Nephron progenitor cell (in vitro differentiated cells): ENCODE measurements at regions not wholly inside any gene's neighbourhood (a gene's known extent, or its start where the extent isn't known, plus 50 kb on each side); places are given as distances from the start of the nearest gene placed in this dataset.

Experiments used
- DNase-seq: peaks from one replicate; pipeline ENCODE4 v3.0.0; 2021
- H3K27ac Mint-ChIP-seq: 2 replicates; pipeline ENCODE4 v1.8.0; 2021; ENCODE audit warnings: mild to moderate bottlenecking, moderate library complexity, mixed read lengths
- H3K27me3 Mint-ChIP-seq: 2 replicates; pipeline ENCODE4 v1.8.0; 2021; ENCODE audit warnings: mild to moderate bottlenecking, low read depth, mixed read lengths; ENCODE audit not compliant: poor library complexity
- H3K36me3 Mint-ChIP-seq: 2 replicates; pipeline ENCODE4 v1.8.0; 2021; ENCODE audit warnings: low read depth, mixed read lengths
- H3K4me1 Mint-ChIP-seq: 2 replicates; pipeline ENCODE4 v1.8.0; 2021; ENCODE audit warnings: mixed read lengths
- H3K4me3 Mint-ChIP-seq: 2 replicates; pipeline ENCODE4 v1.8.0; 2021; ENCODE audit warnings: mild to moderate bottlenecking, moderate library complexity, mixed read lengths
- H3K9me3 Mint-ChIP-seq: 2 replicates; pipeline ENCODE4 v1.8.0; 2021; ENCODE audit warnings: mild to moderate bottlenecking, moderate library complexity, mixed read lengths
- TF ChIP-seq, protein P1 (sequence below): fragments of 200-600 bp; sonication (generic); IDR thresholded peaks from 2 replicates; pipeline ENCODE4 v1.5.0; 2021; ENCODE audit warnings: antibody characterized with exemption

DNA sequence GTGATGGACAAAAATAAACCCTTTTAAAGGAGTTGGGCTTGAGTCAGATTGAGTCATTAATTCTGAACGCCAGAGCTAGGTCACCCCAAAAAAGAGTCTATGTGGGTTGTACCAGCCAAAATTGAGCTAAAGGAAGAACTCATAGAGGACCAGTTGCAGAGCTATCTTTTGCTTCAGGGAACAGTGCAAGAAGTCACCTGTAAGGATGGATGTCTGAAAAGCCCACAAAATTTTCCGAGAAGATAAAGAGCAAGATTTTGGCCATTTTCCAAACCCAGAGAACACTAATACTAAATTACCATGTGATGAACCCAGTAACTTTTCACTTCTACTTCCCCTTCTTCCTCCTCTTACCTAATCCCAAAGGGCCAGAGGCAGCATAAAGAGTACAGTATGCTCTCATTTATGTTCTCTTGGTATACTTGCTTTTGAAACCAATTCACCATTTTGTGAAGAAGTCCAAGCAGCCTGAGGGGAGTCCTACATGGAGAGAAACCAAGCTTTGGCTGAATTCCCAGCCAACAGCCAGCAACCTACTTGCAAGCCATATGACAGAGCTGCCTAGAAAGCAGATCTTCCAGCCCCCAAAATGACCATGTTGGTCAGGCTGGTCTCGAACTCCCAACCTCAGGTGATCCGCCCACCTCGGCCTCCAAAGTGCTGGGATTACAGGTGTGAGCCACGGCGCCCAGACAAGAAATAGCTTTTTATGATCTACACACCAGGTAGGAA, 551.7 kb downstream of the SATB2 start:
- Mint-ChIP-seq H3K27ac (no peak overlapping the region), H3K36me3 (no peaks in the 10 kb centered on the region), H3K4me3 (no peak overlapping the region), H3K4me1 (no peaks in the 10 kb centered on the region), H3K9me3 (no peaks in the 10 kb centered on the region), H3K27me3 (no peaks in the 10 kb centered on the region)
- no peak for DNase-seq
- TF ChIP-seq, protein P1, sequence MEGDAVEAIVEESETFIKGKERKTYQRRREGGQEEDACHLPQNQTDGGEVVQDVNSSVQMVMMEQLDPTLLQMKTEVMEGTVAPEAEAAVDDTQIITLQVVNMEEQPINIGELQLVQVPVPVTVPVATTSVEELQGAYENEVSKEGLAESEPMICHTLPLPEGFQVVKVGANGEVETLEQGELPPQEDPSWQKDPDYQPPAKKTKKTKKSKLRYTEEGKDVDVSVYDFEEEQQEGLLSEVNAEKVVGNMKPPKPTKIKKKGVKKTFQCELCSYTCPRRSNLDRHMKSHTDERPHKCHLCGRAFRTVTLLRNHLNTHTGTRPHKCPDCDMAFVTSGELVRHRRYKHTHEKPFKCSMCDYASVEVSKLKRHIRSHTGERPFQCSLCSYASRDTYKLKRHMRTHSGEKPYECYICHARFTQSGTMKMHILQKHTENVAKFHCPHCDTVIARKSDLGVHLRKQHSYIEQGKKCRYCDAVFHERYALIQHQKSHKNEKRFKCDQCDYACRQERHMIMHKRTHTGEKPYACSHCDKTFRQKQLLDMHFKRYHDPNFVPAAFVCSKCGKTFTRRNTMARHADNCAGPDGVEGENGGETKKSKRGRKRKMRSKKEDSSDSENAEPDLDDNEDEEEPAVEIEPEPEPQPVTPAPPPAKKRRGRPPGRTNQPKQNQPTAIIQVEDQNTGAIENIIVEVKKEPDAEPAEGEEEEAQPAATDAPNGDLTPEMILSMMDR = no peak

DNA sequence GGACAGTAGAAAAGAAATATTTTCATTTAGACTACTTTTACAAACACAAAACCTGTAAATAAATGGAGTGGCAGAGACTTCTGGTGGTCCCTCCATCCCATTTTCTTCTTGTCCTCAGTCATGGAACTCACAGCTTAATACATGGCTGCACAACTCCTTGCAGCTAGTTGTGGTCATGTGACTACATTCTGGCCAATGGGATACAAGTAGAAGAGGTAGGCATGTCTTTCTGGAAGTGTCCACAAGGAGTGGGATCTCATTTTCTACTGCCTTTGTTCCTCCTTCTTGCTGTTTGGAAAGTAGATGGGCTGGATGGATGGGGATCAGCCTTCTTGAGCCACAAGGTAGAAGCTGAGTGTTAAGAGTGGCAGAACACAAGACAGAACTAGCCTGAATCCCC, 555.8 kb downstream of the SATB2 start:
- no peaks in the 10 kb centered on the region for H3K36me3 Mint-ChIP-seq
- H3K4me3 Mint-ChIP-seq = no peak overlapping the region
- H3K4me1 Mint-ChIP-seq = no peaks in the 10 kb centered on the region
- TF ChIP-seq, protein P1 = no peak
- DNase-seq = no peak
- H3K9me3 Mint-ChIP-seq = no peaks in the 10 kb centered on the region
- no peaks in the 10 kb centered on the region for H3K27me3 Mint-ChIP-seq
- H3K27ac Mint-ChIP-seq = no peak overlapping the region

DNA sequence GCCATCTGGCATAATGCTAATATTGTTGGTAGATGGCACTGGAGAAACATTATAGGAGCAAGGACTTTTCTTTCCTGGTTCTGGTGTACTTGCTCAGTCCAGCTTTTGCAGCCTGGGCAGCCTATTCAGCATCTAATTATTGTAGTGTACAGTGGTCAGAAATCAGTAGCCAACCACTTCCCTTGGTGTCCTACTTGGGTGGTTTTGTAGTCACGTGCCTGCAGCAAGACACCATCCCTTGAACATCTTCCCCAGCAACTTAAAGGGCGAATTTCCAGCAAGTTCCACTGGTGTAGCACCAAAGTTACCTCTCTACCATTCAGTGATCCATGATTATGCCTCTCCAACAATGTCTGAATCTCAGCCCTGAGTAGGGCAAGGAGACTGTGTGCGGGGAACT, 557.6 kb downstream of the SATB2 start:
- H3K36me3 Mint-ChIP-seq = no peaks in the 10 kb centered on the region
- no peaks in the 10 kb centered on the region for H3K4me1 Mint-ChIP-seq
- no peaks in the 10 kb centered on the region for H3K27me3 Mint-ChIP-seq
- peaks cover 3% of the 10 kb centered on the region for H3K9me3 Mint-ChIP-seq
- no peak overlapping the region for H3K4me3 Mint-ChIP-seq
- no peak for DNase-seq
- H3K27ac Mint-ChIP-seq = no peak overlapping the region
- TF ChIP-seq, protein P1 = no peak

DNA sequence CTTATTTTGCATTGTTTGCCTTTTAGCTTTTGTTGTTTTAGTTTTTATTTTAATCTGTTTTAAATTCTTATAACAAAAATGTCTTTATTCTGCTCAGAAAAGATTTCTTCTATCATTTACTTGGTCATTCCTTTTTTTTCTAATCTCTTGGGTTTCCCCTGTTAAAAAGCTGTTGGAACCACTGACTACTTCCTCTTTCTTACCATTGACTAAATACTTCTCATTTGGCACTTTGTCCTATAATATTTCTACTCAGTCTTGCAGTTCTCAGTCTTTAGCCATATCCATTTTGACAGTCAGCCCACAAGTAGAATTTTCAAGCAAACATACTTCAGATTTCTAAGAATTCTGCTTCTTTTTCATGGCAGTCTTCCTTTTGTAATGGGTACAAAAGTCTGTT, 567.2 kb downstream of the SATB2 start:
- Mint-ChIP-seq H3K4me1 (no peaks in the 10 kb centered on the region), H3K9me3 (peaks cover 14% of the 10 kb centered on the region), H3K27me3 (no peaks in the 10 kb centered on the region), H3K4me3 (no peak overlapping the region), H3K36me3 (no peaks in the 10 kb centered on the region), H3K27ac (no peak overlapping the region)
- no peak for DNase-seq
- TF ChIP-seq, protein P1 = no peak

DNA sequence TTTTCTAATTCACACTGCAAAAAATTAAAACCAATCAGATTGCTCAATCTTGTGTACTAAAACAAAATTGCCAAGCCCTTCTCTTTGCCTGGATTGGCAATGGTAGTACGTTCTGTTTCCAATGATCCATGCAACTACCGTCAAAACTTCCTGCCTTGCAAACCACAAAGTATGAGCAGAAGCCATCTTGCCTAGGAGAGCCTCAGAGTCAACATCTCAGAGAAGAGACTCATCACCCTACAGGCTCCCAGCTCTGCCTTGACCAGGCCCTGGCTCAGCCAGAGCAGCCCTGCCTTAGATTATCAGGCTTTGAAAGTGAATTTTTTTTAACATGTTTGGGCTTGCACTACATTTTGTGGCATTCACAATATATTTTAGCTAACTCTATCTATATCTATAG, 574.1 kb downstream of the SATB2 start:
- Mint-ChIP-seq H3K27me3 (no peaks in the 10 kb centered on the region), H3K9me3 (no peaks in the 10 kb centered on the region)
- no peak for DNase-seq

DNA sequence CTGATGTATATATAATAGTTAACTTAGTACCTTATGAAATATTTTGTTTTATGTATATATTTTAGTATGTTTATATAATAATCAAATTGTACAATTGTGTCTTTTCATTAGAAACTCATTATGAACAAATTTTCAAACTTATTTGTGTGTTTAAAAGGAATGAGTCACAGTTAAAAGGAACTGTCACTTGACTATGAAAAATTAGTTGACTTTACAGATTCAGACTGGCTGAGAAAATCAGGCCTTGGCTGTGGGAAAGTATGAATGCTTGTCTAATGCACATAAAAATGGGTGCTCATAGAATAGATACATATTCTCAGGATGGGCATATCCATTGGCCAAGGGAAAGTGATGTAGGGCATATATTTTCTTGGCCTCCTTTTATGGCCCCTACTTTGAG, 576.8 kb downstream of the SATB2 start:
- Mint-ChIP-seq H3K9me3 (no peaks in the 10 kb centered on the region), H3K4me1 (no peaks in the 10 kb centered on the region), H3K36me3 (no peaks in the 10 kb centered on the region), H3K4me3 (no peak overlapping the region), H3K27ac (no peak overlapping the region), H3K27me3 (no peaks in the 10 kb centered on the region)
- no peak for DNase-seq
- TF ChIP-seq, protein P1 = no peak

More for the DNA sequence above, 574.1 kb downstream of the SATB2 start:
- Mint-ChIP-seq H3K36me3 (no peaks in the 10 kb centered on the region), H3K4me1 (no peaks in the 10 kb centered on the region), H3K4me3 (no peak overlapping the region), H3K27ac (no peak overlapping the region)
- TF ChIP-seq, protein P1 = no peak
